ENCODE measurements at regions not wholly inside any gene's neighbourhood (a gene's known extent, or its start where the extent isn't known, plus 50 kb on each side); places are given as distances from the start of the nearest gene placed in this dataset.

DNA sequence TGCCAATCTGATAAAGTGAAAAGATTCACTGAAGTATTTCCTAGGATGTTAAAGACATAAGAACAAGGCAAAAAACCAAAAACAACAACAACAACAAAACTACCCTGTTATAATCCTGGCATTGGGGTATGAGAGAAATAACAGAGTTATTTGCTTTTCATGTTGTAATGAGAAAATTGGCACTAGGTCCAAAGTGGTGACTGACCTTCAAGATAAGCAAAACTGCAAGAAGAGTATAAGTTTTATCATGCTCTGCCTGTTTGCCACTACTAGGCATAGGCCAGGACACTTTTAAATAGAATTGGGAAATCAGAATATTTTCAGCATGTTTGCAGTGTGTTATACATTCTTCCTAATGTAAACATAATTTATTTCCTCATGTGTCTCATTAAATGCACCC, 140.1 kb upstream of the CPM start:
- TF ChIP-seq CTCF (IDR thresholded peaks at IDR 0.05; ENCODE audit: poor library complexity, severe bottlenecking), result no peak
- Histone ChIP-seq H3K4me3 (ENCODE audit: severe bottlenecking) (no peak overlapping the region), H3K9me3 (ENCODE audit: severe bottlenecking) (no peaks in the 10 kb centered on the region), H3K27ac (ENCODE audit: poor library complexity, severe bottlenecking) (no peak overlapping the region), H3K36me3 (ENCODE audit: low read depth) (no peaks in the 10 kb centered on the region), H3K4me1 (ENCODE audit: insufficient read depth, poor library complexity, severe bottlenecking) (peaks cover 3% of the 10 kb centered on the region), H3K27me3 (ENCODE audit: insufficient read depth, poor library complexity, severe bottlenecking) (no peaks in the 10 kb centered on the region)
- DNase-seq (ENCODE audit: low spot score), result no peak
- ATAC-seq (ENCODE audit: low read depth), result no peak

DNA sequence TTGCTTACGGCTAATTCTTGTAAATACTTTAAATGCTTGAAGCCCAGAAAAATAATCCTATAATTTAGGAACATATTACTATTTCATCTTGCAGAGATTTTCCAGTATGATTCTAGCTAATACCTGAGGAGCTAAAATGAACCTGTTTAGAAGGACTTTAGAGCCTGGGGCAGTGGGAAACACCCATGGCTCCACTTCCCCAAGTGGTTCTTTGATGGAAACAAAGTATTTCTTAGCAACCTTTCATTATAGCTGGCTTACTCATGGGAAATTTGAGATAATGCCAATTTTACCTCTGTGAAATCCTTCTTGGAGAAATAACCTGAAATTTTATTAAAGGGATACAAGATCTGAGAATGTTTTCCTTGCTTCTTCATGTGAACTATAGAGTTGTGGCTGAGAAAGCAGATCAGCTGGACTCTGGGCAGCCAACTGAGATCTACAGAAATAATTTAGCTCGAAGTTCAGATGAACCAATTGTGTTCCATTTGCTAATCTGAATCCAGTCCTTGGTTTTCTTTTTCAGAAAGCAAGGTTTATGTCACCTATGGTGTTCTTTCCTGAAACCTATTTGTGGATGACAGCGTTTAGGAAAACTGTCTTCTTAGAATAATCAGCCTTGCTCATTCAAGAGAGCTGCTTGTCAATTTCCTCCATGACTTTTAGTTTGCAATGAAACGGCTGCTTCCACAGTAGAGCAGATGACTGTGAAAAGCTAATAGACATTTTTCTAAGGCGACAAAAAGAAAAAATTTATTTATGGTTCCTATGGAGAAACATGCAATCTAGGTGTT, 141.8 kb upstream of the CPM start:
- Histone ChIP-seq H3K4me3 (ENCODE audit: severe bottlenecking) (no peak overlapping the region), H3K27me3 (ENCODE audit: insufficient read depth, poor library complexity, severe bottlenecking) (no peaks in the 10 kb centered on the region), H3K36me3 (ENCODE audit: low read depth) (no peaks in the 10 kb centered on the region), H3K27ac (ENCODE audit: poor library complexity, severe bottlenecking) (no peak overlapping the region), H3K4me1 (ENCODE audit: insufficient read depth, poor library complexity, severe bottlenecking) (no peaks in the 10 kb centered on the region), H3K9me3 (ENCODE audit: severe bottlenecking) (no peaks in the 10 kb centered on the region)
- ATAC-seq (ENCODE audit: low read depth) (no peak), DNase-seq (ENCODE audit: low spot score) (no peak)
- no peak for TF ChIP-seq CTCF (IDR thresholded peaks at IDR 0.05; ENCODE audit: poor library complexity, severe bottlenecking)

DNA sequence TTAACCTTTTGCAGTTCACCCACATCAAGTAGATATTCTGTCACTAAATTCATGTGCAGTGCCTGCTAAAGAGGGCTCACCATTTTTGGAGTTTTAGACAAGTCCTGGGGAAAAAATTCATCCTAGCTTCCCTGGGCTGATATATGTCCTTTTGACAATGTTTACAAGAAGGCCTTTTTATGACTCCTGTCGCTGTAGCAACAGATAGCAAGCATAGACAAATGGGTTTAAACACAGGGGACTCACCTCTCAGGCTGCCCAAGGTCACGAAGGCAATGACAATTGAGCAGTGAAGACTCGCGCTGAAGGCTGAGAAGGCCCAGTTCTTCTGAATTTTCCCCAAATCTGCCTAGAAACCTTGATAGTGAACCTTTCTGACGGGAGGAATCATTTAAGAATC, 150.7 kb upstream of the CPM start:
- Histone ChIP-seq H3K27me3 (ENCODE audit: insufficient read depth, poor library complexity, severe bottlenecking) (no peaks in the 10 kb centered on the region), H3K27ac (ENCODE audit: poor library complexity, severe bottlenecking) (no peak overlapping the region), H3K9me3 (ENCODE audit: severe bottlenecking) (peaks cover 2% of the 10 kb centered on the region), H3K4me1 (ENCODE audit: insufficient read depth, poor library complexity, severe bottlenecking) (no peaks in the 10 kb centered on the region), H3K36me3 (ENCODE audit: low read depth) (no peaks in the 10 kb centered on the region), H3K4me3 (ENCODE audit: severe bottlenecking) (no peak overlapping the region)
- no peak for DNase-seq (ENCODE audit: low spot score)
- ATAC-seq (ENCODE audit: low read depth), result no peak
- TF ChIP-seq CTCF (IDR thresholded peaks at IDR 0.05; ENCODE audit: poor library complexity, severe bottlenecking), result no peak

- ATAC-seq (ENCODE audit: low read depth) (no peak), DNase-seq (ENCODE audit: low spot score) (no peak)
- Histone ChIP-seq H3K27me3 (ENCODE audit: insufficient read depth, poor library complexity, severe bottlenecking) (no peaks in the 10 kb centered on the region), H3K9me3 (ENCODE audit: severe bottlenecking) (peaks cover 2% of the 10 kb centered on the region), H3K27ac (ENCODE audit: poor library complexity, severe bottlenecking) (no peak overlapping the region), H3K36me3 (ENCODE audit: low read depth) (no peaks in the 10 kb centered on the region), H3K4me3 (ENCODE audit: severe bottlenecking) (no peak overlapping the region), H3K4me1 (ENCODE audit: insufficient read depth, poor library complexity, severe bottlenecking) (no peaks in the 10 kb centered on the region)
- no peak for TF ChIP-seq CTCF (IDR thresholded peaks at IDR 0.05; ENCODE audit: poor library complexity, severe bottlenecking)
Measured at GRCh38 chr12:69084816-69085378, 151.9 kb upstream of the CPM start.

GRCh38 chr12:69085852-69086251, 152.9 kb upstream of the CPM start:
- no peak overlapping the region for H3K27ac ChIP-seq (ENCODE audit: poor library complexity, severe bottlenecking)
- no peak for ATAC-seq (ENCODE audit: low read depth)
- H3K4me1 ChIP-seq (ENCODE audit: insufficient read depth, poor library complexity, severe bottlenecking), result no peaks in the 10 kb centered on the region
- no peaks in the 10 kb centered on the region for H3K27me3 ChIP-seq (ENCODE audit: insufficient read depth, poor library complexity, severe bottlenecking)
- no peak overlapping the region for H3K4me3 ChIP-seq (ENCODE audit: severe bottlenecking)
- no peak for DNase-seq (ENCODE audit: low spot score)
- peaks cover 2% of the 10 kb centered on the region for H3K9me3 ChIP-seq (ENCODE audit: severe bottlenecking)
- TF ChIP-seq CTCF (IDR thresholded peaks at IDR 0.05; ENCODE audit: poor library complexity, severe bottlenecking), result no peak
- no peaks in the 10 kb centered on the region for H3K36me3 ChIP-seq (ENCODE audit: low read depth)

All from RWPE2 (cell line).